B cell (primary cell): ENCODE measurements at regions not wholly inside any gene's neighbourhood (a gene's known extent, or its start where the extent isn't known, plus 50 kb on each side); places are given as distances from the start of the nearest gene placed in this dataset.

Source experiments
- CTCF ChIP-seq: fragments of 200-600 bp; IDR thresholded peaks from one replicate; pipeline ENCODE4 v1.8.0; 2022; ENCODE audit warnings: antibody characterized with exemption, mild to moderate bottlenecking
- EZH2 ChIP-seq: IDR thresholded peaks from 2 replicates; pipeline ENCODE4 v1.6.1; 2012; ENCODE audit warnings: borderline replicate concordance, low read depth, mild to moderate bottlenecking, moderate library complexity, low read length; ENCODE audit not compliant: insufficient read depth, poor library complexity, severe bottlenecking

GRCh38 chr12:131348231-131348630 is 362.7 kb upstream of the SFSWAP start:
- TF ChIP-seq CTCF (no peak), EZH2 (no peak)
